DND-41 (cell line): ENCODE measurements at regions not wholly inside any gene's neighbourhood (a gene's known extent, or its start where the extent isn't known, plus 50 kb on each side); places are given as distances from the start of the nearest gene placed in this dataset.

Experiments
- ATAC-seq: fragments of 200-7000 bp; cut with Tn5 transposase; 3 replicates; pipeline ENCODE4 v1.9.1; 2021; ENCODE audit warnings: low read depth; ENCODE audit not compliant: insufficient read depth
- DNase-seq: peaks from one replicate; pipeline ENCODE4 v3.0.0-alpha.2; 2020
- H2AFZ ChIP-seq: 2 replicates; pipeline ENCODE4 v1.6.0; 2012; ENCODE audit warnings: low read depth, low read length
- H3K27ac ChIP-seq: 2 replicates; pipeline ENCODE4 v1.5.1; 2012; ENCODE audit warnings: low read length, inconsistent platforms
- H3K27me3 ChIP-seq: fragments of 200-600 bp; sonication (generic); 2 replicates; pipeline ENCODE4 v1.6.0; 2012; ENCODE audit warnings: low read length, mild to moderate bottlenecking, inconsistent platforms; ENCODE audit not compliant: insufficient read depth, poor library complexity
- H3K36me3 ChIP-seq: 2 replicates; pipeline ENCODE4 v1.5.1; 2012; ENCODE audit warnings: low read length, inconsistent platforms; ENCODE audit not compliant: insufficient read depth
- H3K4me1 ChIP-seq: 2 replicates; pipeline ENCODE4 v1.5.1; 2012; ENCODE audit warnings: mild to moderate bottlenecking, low read length; ENCODE audit not compliant: insufficient read depth
- H3K4me2 ChIP-seq: 2 replicates; pipeline ENCODE4 v1.6.0; 2012; ENCODE audit warnings: mild to moderate bottlenecking, moderate library complexity, low read length, inconsistent platforms; ENCODE audit not compliant: insufficient read depth
- H3K4me3 ChIP-seq, 2 experiments: fragments of 200-600 bp in 1 of 2; shearing (Covaris generic) in 1 of 2; 2 replicates each; pipeline ENCODE4 v1.5.1; 2012 to 2016; ENCODE audit warnings: inconsistent platforms in 2 of 2, low read length in 2 of 2, mild to moderate bottlenecking in 2 of 2, low read depth in 1 of 2, moderate library complexity in 1 of 2
- H3K79me2 ChIP-seq: 2 replicates; pipeline ENCODE4 v1.6.0; 2012; ENCODE audit warnings: low read length, inconsistent platforms; ENCODE audit not compliant: insufficient read depth
- H3K9ac ChIP-seq: 2 replicates; pipeline ENCODE4 v1.6.0; 2012; ENCODE audit warnings: low read depth, mild to moderate bottlenecking, inconsistent platforms, low read length, moderate library complexity
- H3K9me3 ChIP-seq: 2 replicates; pipeline ENCODE4 v1.5.1; 2012; ENCODE audit warnings: low read length, moderate library complexity, mild to moderate bottlenecking, inconsistent platforms; ENCODE audit not compliant: insufficient read depth, severe bottlenecking
- H4K20me1 ChIP-seq: 2 replicates; pipeline ENCODE4 v1.6.0; 2012; ENCODE audit warnings: low read length; ENCODE audit not compliant: insufficient read depth
- CTCF ChIP-seq: IDR thresholded peaks from 2 replicates; pipeline ENCODE4 v1.5.1; 2012; ENCODE audit warnings: borderline replicate concordance, low read length, moderate library complexity, mild to moderate bottlenecking; ENCODE audit not compliant: poor library complexity, severe bottlenecking; ENCODE audit errors: extremely low read depth
- EZH2 ChIP-seq: IDR thresholded peaks from 3 replicates; pipeline ENCODE4 v1.6.1; 2012; ENCODE audit warnings: borderline replicate concordance, low read depth, mild to moderate bottlenecking, moderate library complexity, low read length, inconsistent platforms; ENCODE audit not compliant: severe bottlenecking

GRCh38 chr6:28585335-28585734 lies 59.7 kb downstream of the GPX5 start:
- Histone ChIP-seq H3K27ac (no peak overlapping the region), H3K4me2 (no peak overlapping the region), H4K20me1 (no peaks in the 10 kb centered on the region), H3K9ac (no peak overlapping the region), H3K4me3 (no peak overlapping the region), H3K9me3 (no peaks in the 10 kb centered on the region), H3K36me3 (no peaks in the 10 kb centered on the region), H3K27me3 (peaks cover 54% of the 10 kb centered on the region), H3K79me2 (no peaks in the 10 kb centered on the region), H2AFZ (no peak overlapping the region), H3K4me1 (no peaks in the 10 kb centered on the region)
- no peak for DNase-seq
- ATAC-seq: no peak
- TF ChIP-seq EZH2: no peak
- TF ChIP-seq CTCF: no peak

DNA sequence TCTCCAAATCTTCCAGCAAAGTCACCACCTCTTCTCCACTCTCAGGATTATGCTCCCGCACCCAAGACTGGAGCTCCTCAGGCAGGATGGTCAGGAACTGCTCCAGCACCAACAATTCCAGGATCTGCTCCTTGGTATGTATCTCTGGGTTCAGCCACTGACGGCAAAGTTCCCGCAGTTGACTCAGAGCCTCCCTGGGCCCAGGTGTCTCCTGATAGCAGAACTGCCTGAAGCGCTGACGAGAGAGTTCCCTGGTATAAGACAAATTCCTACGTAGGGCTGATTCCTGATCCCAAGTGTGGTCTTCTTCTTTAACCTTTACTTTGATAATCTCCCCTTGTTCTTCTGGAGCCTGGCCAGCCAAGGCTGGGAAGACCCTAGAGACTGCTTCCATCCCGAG lies 60.6 kb downstream of the GPX5 start:
- no peak for TF ChIP-seq EZH2
- no peak for TF ChIP-seq CTCF
- Histone ChIP-seq H3K4me3 (no peak overlapping the region), H3K9ac (no peak overlapping the region), H2AFZ (no peak overlapping the region), H3K27me3 (peaks cover 54% of the 10 kb centered on the region), H3K79me2 (no peaks in the 10 kb centered on the region), H3K36me3 (no peaks in the 10 kb centered on the region), H4K20me1 (no peaks in the 10 kb centered on the region), H3K4me2 (no peak overlapping the region), H3K9me3 (no peaks in the 10 kb centered on the region), H3K27ac (no peak overlapping the region), H3K4me1 (no peaks in the 10 kb centered on the region)
- no peak for DNase-seq
- ATAC-seq: no peak

GRCh38 chr6:28586962-28587745 lies 61.5 kb downstream of the GPX5 start:
- Histone ChIP-seq H3K9me3 (no peaks in the 10 kb centered on the region), H3K4me3 (no peak overlapping the region), H4K20me1 (no peaks in the 10 kb centered on the region), H2AFZ (no peak overlapping the region), H3K36me3 (no peaks in the 10 kb centered on the region), H3K4me1 (no peaks in the 10 kb centered on the region), H3K27ac (no peak overlapping the region), H3K79me2 (no peaks in the 10 kb centered on the region), H3K27me3 (peaks cover 54% of the 10 kb centered on the region), H3K9ac (no peak overlapping the region), H3K4me2 (no peak overlapping the region)
- no peak for DNase-seq
- no peak for ATAC-seq
- no peak for TF ChIP-seq CTCF
- TF ChIP-seq EZH2: no peak
